ENCODE measurements at regions not wholly inside any gene's neighbourhood (a gene's known extent, or its start where the extent isn't known, plus 50 kb on each side); places are given as distances from the start of the nearest gene placed in this dataset.

DNA sequence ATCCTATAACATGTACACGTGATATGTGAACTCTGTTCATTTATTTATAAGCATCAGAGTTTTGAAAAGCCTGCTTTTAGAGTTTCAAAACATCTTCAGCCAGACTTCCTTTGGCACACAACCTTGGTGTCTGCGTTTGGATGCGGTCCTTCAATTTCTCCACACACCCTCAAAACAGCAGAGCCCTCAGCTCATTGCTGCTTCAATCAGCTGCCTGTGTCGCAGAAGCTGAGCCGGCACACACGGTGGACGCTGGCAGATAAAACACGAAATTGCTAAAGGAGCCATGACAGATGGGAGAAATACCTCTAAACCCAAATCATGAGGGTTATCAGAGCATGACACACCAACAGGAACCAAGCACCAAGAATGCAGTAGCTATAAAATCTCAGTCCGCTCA lies 396.4 kb upstream of the AKR1E2 start:
- Histone ChIP-seq H3K4me1 (no peaks in the 10 kb centered on the region), H3K36me3 (no peaks in the 10 kb centered on the region), H3K4me3 (no peak overlapping the region), H3K27ac (no peak overlapping the region), H3K9me3 (no peaks in the 10 kb centered on the region), H3K27me3 (no peaks in the 10 kb centered on the region)
- ATAC-seq, result no peak
- intact Hi-C loops (cut with DNase I), result no loop called here
- TF ChIP-seq, protein P1, sequence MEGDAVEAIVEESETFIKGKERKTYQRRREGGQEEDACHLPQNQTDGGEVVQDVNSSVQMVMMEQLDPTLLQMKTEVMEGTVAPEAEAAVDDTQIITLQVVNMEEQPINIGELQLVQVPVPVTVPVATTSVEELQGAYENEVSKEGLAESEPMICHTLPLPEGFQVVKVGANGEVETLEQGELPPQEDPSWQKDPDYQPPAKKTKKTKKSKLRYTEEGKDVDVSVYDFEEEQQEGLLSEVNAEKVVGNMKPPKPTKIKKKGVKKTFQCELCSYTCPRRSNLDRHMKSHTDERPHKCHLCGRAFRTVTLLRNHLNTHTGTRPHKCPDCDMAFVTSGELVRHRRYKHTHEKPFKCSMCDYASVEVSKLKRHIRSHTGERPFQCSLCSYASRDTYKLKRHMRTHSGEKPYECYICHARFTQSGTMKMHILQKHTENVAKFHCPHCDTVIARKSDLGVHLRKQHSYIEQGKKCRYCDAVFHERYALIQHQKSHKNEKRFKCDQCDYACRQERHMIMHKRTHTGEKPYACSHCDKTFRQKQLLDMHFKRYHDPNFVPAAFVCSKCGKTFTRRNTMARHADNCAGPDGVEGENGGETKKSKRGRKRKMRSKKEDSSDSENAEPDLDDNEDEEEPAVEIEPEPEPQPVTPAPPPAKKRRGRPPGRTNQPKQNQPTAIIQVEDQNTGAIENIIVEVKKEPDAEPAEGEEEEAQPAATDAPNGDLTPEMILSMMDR (IDR thresholded peaks at IDR 0.05), result no peak
- DNase-seq, result peak in 1 of 4 donors; percentile 40

DNA sequence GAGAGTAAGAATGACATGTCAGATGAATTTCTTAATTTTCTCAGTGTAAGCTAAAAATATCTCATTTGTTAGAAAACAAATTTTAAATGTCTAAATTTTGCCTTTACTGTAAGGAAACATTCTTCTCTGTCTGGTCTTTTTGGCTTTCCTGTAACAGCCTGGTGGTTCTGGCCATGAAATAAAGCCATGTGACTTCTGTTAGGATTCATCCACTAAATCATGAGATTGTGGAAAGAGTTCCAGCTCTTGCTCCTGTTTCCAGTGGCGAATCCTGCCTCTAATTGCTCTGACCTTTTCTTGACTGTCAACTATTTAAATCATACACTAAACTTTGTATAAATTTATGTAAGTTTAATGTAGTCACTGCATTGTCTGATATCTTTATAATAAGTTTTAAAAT lies 398.5 kb upstream of the AKR1E2 start:
- Histone ChIP-seq H3K27me3 (no peaks in the 10 kb centered on the region), H3K4me3 (no peak overlapping the region), H3K27ac (peak overlapping the region in 1 of 2 donors; percentile 15), H3K9me3 (no peaks in the 10 kb centered on the region), H3K4me1 (no peaks in the 10 kb centered on the region), H3K36me3 (no peaks in the 10 kb centered on the region)
- ATAC-seq (no peak), DNase-seq (peak in 2 of 4 donors; percentile 33 to 44)
- intact Hi-C loops (cut with DNase I), result no loop called here
- TF ChIP-seq, protein P1 (IDR thresholded peaks at IDR 0.05), result no peak

DNA sequence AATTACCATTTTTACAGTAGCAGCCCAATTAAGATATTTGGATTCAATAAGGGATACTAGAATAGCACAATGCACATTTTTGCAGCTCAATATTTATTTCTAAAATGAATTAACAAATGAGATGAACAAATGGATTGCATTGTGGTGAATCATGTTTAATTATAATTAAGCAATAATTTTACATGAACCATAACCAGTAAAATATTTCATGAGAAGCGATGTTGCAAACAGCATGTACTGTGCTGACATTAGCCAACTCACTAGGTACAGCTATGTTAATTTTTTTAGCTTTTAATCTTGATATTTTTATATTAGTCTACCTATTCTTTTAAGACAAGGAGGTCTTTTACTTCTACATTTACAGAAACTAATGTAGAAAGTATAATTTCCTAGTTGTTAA lies 399.1 kb upstream of the AKR1E2 start:
- no peak overlapping the region for H3K27ac ChIP-seq

DNA sequence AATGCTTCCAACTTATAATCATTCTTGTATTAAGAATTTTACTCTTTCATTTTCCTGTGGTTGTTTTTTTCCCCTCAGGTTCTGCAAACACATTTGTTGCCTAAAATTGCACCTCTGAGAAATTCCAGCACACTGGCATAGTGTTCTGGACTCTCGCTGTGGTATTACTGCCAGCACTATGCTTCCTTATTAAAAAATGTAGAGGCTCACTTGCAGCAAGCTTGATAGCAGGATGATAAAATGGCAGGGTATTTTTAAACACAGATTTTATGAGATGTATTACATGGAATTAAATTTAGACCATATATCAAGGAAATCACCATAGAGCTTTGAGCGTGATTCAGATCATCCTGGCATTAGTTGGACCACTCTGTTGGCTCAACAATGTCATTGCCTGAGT lies 416.7 kb upstream of the AKR1E2 start:
- no peaks in the 10 kb centered on the region for H3K4me1 ChIP-seq
- TF ChIP-seq, protein P1 (IDR thresholded peaks at IDR 0.05), result no peak
- no peaks in the 10 kb centered on the region for H3K36me3 ChIP-seq
- H3K9me3 ChIP-seq, result no peaks in the 10 kb centered on the region
- no peak overlapping the region for H3K27ac ChIP-seq
- DNase-seq (no peak), ATAC-seq (no peak)
- intact Hi-C loops (cut with DNase I), result no loop called here
- no peaks in the 10 kb centered on the region for H3K27me3 ChIP-seq
- no peak overlapping the region for H3K4me3 ChIP-seq

More for the DNA sequence above, 399.1 kb upstream of the AKR1E2 start:
- intact Hi-C loops (cut with DNase I), result no loop called here
- H3K9me3 ChIP-seq, result no peaks in the 10 kb centered on the region
- DNase-seq, result no peak
- TF ChIP-seq, protein P1 (IDR thresholded peaks at IDR 0.05), result no peak
- H3K4me1 ChIP-seq, result no peaks in the 10 kb centered on the region
- no peaks in the 10 kb centered on the region for H3K27me3 ChIP-seq
- H3K4me3 ChIP-seq, result no peak overlapping the region
- no peaks in the 10 kb centered on the region for H3K36me3 ChIP-seq
- no peak for ATAC-seq

DNA sequence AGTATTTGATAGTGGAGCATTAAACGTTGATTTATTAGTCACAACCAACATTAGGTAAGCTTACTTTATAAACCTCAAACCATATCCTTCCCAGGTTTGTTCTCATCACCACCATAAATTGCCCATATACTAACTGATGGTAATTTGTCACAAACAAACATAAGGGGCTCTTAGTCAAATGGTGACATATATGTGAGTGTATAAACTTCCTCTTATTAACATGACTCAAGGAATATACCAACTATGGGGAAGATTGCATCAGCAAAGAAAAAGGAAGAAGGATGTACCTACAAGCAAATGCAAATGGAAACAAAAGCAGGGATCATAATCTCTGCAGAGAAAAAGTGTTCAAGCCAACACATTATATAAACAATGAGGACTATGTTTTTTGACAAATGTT lies 418.2 kb upstream of the AKR1E2 start:
- Histone ChIP-seq H3K36me3 (no peaks in the 10 kb centered on the region), H3K27ac (no peak overlapping the region), H3K4me3 (no peak overlapping the region), H3K4me1 (no peaks in the 10 kb centered on the region), H3K27me3 (no peaks in the 10 kb centered on the region), H3K9me3 (no peaks in the 10 kb centered on the region)
- ATAC-seq (no peak), DNase-seq (no peak)
- TF ChIP-seq, protein P1 (IDR thresholded peaks at IDR 0.05), result no peak
- intact Hi-C loops (cut with DNase I), result no loop called here

Measured in left lung (tissue), 4 donors.